GM19043 (cell line): ENCODE measurements at regions not wholly inside any gene's neighbourhood (a gene's known extent, or its start where the extent isn't known, plus 50 kb on each side); places are given as distances from the start of the nearest gene placed in this dataset.
"Not testable (repeated sequence)": the region's sequence is repeated elsewhere in the genome, so short reads cannot be mapped to it uniquely, and the experiment has no call there.

Experiments used
- ATAC-seq: cut with Tn5 transposase; IDR thresholded peaks from one replicate; pipeline ENCODE4 v1.9.1; 2021; ENCODE audit warnings: low read depth; ENCODE audit not compliant: unreplicated experiment

GRCh38 chr4:30117433-30117832 is 602.7 kb upstream of the PCDH7 start:
- ATAC-seq = no peak

GRCh38 chr4:30122711-30123110 is 597.5 kb upstream of the PCDH7 start:
- ATAC-seq = no peak

DNA sequence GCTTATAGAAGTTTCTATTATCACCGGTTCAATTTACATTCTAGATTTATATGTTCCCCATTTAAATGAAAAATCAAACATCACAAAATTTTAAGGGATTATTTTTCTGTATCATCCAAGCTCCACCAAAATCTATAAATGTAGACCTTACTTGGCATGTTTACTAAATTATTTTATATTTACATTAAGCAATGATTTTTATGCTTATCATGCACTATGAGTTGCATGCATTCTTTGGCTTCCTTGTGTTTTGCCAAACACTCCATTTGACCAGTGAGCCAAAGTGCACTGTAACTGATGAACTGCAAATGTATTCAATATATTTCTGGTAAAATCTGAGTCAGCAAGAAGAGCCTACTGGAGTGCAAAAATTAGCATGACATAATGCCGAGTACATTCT is 595.5 kb upstream of the PCDH7 start:
- ATAC-seq = not testable (repeated sequence)

DNA sequence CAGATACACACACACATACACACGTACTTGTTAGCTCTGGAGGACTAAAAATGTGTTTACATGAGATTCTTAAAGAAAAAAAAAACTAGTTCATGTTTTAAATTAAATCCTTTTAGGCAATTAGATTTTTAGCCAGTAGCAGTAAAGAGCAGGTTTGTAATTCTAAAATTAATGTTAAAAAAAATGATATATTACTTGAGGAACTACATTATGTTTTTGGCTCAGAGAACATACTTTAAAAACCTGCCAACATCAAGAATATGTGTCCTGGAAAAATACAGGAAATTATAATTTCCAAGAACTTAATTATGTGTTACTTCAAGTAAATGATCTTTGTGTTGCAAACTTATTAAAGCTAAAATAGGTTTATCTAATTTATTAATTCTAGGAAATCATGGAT is 594.3 kb upstream of the PCDH7 start:
- ATAC-seq = no peak

GRCh38 chr4:30126351-30126750 is 593.8 kb upstream of the PCDH7 start:
- ATAC-seq = no peak

- not testable (repeated sequence) for ATAC-seq
Observed at GRCh38 chr4:30148828-30149227, 571.3 kb upstream of the PCDH7 start.

GRCh38 chr4:30149539-30149938 is 570.6 kb upstream of the PCDH7 start:
- ATAC-seq = not testable (repeated sequence)

- no peak for ATAC-seq
Observed at GRCh38 chr4:30153427-30153826, 566.7 kb upstream of the PCDH7 start.

GRCh38 chr4:30160140-30160539 is 560.0 kb upstream of the PCDH7 start:
- no peak for ATAC-seq

DNA sequence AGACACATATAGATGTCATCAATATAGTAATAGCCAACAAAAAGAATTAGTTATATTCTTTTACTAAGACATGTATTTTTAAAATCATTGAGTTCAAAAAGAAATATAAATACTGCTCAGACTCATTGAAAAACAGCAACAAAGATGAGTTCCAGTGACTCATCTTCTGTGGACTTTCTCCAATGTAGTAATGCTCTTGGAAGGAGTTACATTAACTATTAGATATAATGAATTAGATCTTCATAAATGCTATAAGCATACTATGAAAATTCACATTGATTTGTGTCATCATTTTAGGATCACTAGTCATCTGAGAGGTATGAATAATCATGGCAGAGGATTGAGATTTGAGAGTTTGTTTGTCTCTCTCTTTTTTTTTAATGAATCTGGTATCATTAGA is 547.8 kb upstream of the PCDH7 start:
- no peak for ATAC-seq

DNA sequence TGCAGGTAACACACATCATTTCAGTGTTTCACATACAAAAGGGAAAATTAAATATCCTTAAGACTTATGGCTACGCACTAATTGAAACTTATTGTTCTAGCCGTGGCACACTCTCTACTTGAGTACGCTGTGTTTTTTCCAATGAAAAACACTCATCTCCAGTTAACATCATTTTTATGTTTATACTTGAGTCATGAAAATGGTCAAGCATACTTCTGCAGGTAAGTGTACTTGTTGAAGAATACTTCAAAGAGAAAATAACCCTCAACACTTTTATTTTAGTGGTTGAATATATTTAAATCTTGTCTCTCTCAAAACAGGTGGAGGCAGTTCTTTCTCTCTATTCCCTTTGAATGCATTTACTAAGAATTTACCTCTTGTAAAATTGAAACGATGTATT is 538.7 kb upstream of the PCDH7 start:
- ATAC-seq = no peak

DNA sequence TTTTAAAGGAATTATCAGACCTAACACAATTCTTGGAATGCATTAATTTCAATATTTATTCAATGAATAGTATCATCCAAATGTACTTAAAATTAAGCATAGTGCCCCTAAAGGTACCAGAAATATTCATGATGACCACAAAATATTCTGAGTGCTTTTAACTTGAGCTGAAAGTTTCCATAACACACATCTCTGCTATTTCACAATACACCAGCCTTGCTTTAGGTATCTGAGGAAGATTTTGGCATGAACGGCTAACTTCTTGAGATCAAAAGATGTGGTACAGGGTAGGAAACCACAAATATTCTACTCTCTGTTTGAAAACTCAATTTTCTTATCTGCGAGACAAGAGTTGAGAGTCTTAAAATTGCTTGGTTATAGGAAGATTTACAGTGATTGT is 538.3 kb upstream of the PCDH7 start:
- no peak for ATAC-seq

DNA sequence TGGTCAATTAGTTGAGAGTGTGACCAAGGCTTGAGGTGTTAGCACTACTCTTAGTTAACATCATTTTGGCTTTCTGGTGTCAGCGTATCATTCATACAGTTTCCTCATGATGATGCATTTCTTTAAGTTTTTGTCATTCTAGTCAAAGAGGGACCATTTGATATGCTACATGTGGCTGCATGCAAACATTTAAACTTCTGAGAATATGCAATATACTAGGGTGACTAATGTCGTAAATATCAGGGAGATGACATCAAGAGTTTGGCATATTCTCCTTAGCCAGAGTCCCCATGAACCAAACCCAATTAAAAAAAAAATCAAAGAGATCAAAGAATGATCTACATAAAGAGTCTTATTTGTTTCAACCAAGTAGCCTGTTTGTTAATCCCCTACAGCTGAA is 537.4 kb upstream of the PCDH7 start:
- no peak for ATAC-seq

DNA sequence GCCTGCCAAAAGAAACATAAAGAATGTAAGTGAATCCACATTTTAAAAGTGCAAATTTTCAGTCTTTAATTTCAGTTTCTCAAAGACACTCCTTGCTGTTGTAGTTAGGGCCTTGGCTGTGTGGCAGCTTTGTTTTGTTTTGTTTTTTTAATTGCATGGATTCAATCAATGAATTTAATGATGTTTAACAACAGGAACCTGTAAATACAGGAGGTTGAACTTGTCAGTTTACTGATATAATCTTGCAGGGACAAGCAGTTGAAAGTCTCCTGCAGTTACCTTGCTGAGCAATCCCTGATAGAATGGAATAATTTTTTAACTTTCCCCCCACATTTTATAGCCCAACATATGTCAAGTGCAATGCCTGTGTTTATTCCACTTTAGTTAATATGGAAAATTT is 528.3 kb upstream of the PCDH7 start:
- ATAC-seq = no peak

GRCh38 chr4:30207389-30207788 is 512.8 kb upstream of the PCDH7 start:
- no peak for ATAC-seq

- no peak for ATAC-seq
Observed at GRCh38 chr4:30208731-30209435, 511.3 kb upstream of the PCDH7 start.

GRCh38 chr4:30215973-30216372 is 504.2 kb upstream of the PCDH7 start:
- not testable (repeated sequence) for ATAC-seq

DNA sequence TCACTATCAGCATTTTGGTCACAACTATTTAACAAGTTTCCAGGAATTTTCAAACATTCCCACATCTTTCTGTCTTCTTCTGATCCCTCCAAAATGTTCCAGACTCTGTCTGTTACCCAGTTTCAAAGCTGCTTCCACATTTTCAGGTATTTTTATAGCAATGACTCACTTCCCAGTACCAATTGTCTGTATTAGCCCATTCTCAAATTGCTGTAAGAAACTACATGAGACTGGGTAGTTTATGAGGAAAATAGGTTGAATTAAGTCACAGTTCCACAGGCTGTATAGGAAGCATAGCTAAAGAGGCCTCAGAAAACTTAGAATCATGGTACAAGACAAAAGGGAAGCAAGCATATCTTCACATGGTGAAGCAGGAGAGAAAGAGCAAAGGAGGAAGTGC is 475.0 kb upstream of the PCDH7 start:
- no peak for ATAC-seq

GRCh38 chr4:30256116-30256832 is 463.9 kb upstream of the PCDH7 start:
- no peak for ATAC-seq

- no peak for ATAC-seq
Observed at GRCh38 chr4:30258949-30259348, 461.2 kb upstream of the PCDH7 start.

- ATAC-seq = no peak
Observed at GRCh38 chr4:30262379-30262778, 457.8 kb upstream of the PCDH7 start.

GRCh38 chr4:30264465-30264864 is 455.7 kb upstream of the PCDH7 start:
- no peak for ATAC-seq
